ENCODE measurements at regions not wholly inside any gene's neighbourhood (a gene's known extent, or its start where the extent isn't known, plus 50 kb on each side); places are given as distances from the start of the nearest gene placed in this dataset.

GRCh38 chr7:148950806-148951205 is 66.7 kb upstream of the EZH2 start:
- no peak for DNase-seq (ENCODE audit: low read depth in 2 of 2)

- no peak for DNase-seq (ENCODE audit: low read depth in 2 of 2)
Measured at GRCh38 chr7:148944935-148945934, 61.1 kb upstream of the EZH2 start.

GRCh38 chr7:148941598-148942275 is 57.6 kb upstream of the EZH2 start:
- peak; percentile 28 to 43 for DNase-seq (ENCODE audit: low read depth in 2 of 2)

DNA sequence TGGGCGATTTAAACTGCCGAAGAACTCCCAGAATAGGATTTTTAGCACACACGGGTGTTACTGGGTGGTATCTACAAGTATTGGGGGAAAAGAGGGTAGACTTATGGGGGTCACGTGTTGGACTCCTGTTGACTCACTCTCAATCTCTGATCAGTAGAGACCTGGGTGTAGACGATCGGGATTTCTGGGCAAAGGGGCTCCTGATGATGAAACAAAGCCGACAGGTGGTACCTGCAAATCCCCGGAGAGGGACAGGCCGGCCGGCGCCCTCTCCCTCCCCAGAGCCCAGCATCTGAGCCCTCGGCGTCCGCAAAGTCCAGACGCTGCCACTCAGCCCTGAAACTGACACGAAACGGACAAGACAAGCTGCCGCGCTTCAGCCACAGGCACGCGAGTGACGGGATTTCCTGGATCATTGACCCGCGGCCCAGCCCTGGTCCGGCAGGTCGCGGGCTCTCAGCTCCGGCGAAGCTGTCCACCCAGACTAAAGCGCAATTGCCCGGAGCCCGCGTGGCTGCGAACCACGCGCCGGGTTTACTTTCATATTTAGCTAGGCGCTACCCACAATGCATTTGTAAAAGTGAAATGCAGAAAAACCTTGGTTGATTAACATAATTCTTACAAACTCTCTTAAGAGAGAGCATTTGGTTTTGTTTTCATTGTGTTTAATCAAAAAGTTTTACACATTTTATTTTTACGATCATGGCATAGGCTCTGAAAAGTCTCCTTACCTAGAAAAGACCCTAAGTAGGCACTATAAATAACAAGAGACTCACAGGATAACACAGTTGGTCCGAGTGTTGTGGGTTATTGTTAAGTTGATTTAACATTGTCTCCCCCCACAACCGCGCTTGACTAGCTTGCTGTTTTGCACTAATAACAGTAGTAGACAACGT is 56.9 kb upstream of the EZH2 start:
- DNase-seq (ENCODE audit: low read depth in 2 of 2), result peak; percentile 37 to 53

GRCh38 chr7:148939128-148939755 is 55.2 kb upstream of the EZH2 start:
- DNase-seq (ENCODE audit: low read depth in 2 of 2), result no peak

GRCh38 chr7:148935451-148935850 is 51.4 kb upstream of the EZH2 start:
- no peak for DNase-seq (ENCODE audit: low read depth in 2 of 2)
